HEK293T (cell line): ENCODE measurements at regions not wholly inside any gene's neighbourhood (a gene's known extent, or its start where the extent isn't known, plus 50 kb on each side); places are given as distances from the start of the nearest gene placed in this dataset.

Experiments used
- CTCF ChIA-PET: fragments of 350-600 bp; formaldehyde crosslinking; extraction: SDS; loops from one replicate; lab custom pipeline; 2021; ENCODE audit warnings: antibody characterized with exemption, inconsistent platforms; lab: Yijun Ruan, JAX
- POLR2A ChIA-PET: fragments of 350-600 bp; formaldehyde crosslinking; extraction: SDS; loops from one replicate; lab custom pipeline; 2020; ENCODE audit warnings: antibody characterized with exemption, inconsistent platforms; lab: Yijun Ruan, JAX
- DNase-seq: peaks from one replicate; pipeline ENCODE4 v3.0.0; 2012; ENCODE audit warnings: mixed read lengths; ENCODE audit errors: extremely low spot score
- ARNT ChIP-seq: fragments of 450-650 bp; IDR thresholded peaks from 2 replicates; pipeline ENCODE4 v1.6.1; 2017; ENCODE audit warnings: mild to moderate bottlenecking
- BHLHE40 ChIP-seq: fragments of 450-650 bp; IDR thresholded peaks from 2 replicates; pipeline ENCODE4 v1.6.1; 2016; ENCODE audit warnings: mild to moderate bottlenecking, moderate library complexity, borderline replicate concordance
- CTBP1 ChIP-seq: fragments of 450-650 bp; IDR thresholded peaks from 2 replicates; pipeline ENCODE4 v1.6.1; 2016; ENCODE audit warnings: borderline replicate concordance
- ELF4 ChIP-seq: fragments of 450-650 bp; IDR thresholded peaks from 2 replicates; pipeline ENCODE4 v1.6.1; 2017; ENCODE audit warnings: antibody characterized with exemption
- FOXA1 ChIP-seq: fragments of 450-650 bp; IDR thresholded peaks from 2 replicates; pipeline ENCODE4 v1.6.1; 2016; ENCODE audit warnings: mild to moderate bottlenecking
- FOXK2 ChIP-seq: fragments of 450-650 bp; IDR thresholded peaks from 2 replicates; pipeline ENCODE4 v1.6.1; 2016; ENCODE audit warnings: mild to moderate bottlenecking
- FOXM1 ChIP-seq: fragments of 450-650 bp; IDR thresholded peaks from 2 replicates; pipeline ENCODE4 v1.6.1; 2017; ENCODE audit warnings: mild to moderate bottlenecking, borderline replicate concordance
- HDGF ChIP-seq: fragments of 450-650 bp; IDR thresholded peaks from 2 replicates; pipeline ENCODE4 v1.6.1; 2017; ENCODE audit warnings: antibody characterized with exemption, borderline replicate concordance
- L3MBTL2 ChIP-seq: fragments of 450-650 bp; conservative IDR thresholded peaks from 2 replicates; pipeline ENCODE4 v1.6.1; 2016; ENCODE audit warnings: mild to moderate bottlenecking
- LEF1 ChIP-seq: fragments of 450-650 bp; IDR thresholded peaks from 2 replicates; pipeline ENCODE4 v1.6.1; 2017; ENCODE audit warnings: mild to moderate bottlenecking, borderline replicate concordance
- NFRKB ChIP-seq: fragments of 450-650 bp; IDR thresholded peaks from 2 replicates; pipeline ENCODE4 v1.6.1; 2016; ENCODE audit warnings: mild to moderate bottlenecking, moderate library complexity
- PKNOX1 ChIP-seq: fragments of 450-650 bp; IDR thresholded peaks from 2 replicates; pipeline ENCODE4 v1.6.1; 2016
- SP1 ChIP-seq: fragments of 450-650 bp; IDR thresholded peaks from 2 replicates; pipeline ENCODE4 v1.6.1; 2017
- SUZ12 ChIP-seq: fragments of 450-650 bp; IDR thresholded peaks from 2 replicates; pipeline ENCODE4 v1.6.1; 2016; ENCODE audit warnings: mild to moderate bottlenecking
- TARDBP ChIP-seq: fragments of 450-650 bp; IDR thresholded peaks from 2 replicates; pipeline ENCODE4 v1.6.1; 2016
- ZNF384 ChIP-seq: fragments of 450-650 bp; IDR thresholded peaks from 2 replicates; pipeline ENCODE4 v1.6.1; 2016

GRCh38 chr5:91438871-91439270 lies 55.8 kb upstream of the ARRDC3 start:
- peak; percentile 16 for DNase-seq
- POLR2A ChIA-PET: no interaction called here
- no peak for TF ChIP-seq ELF4
- TF ChIP-seq FOXM1: no peak
- TF ChIP-seq FOXK2: no peak
- TF ChIP-seq NFRKB: no peak
- no peak for TF ChIP-seq ARNT
- TF ChIP-seq L3MBTL2: no peak
- no peak for TF ChIP-seq ZNF384
- TF ChIP-seq HDGF: no peak
- no peak for TF ChIP-seq SP1
- TF ChIP-seq LEF1: no peak
- no peak for TF ChIP-seq BHLHE40
- no peak for TF ChIP-seq PKNOX1
- no peak for TF ChIP-seq SUZ12
- TF ChIP-seq CTBP1: no peak
- no peak for TF ChIP-seq FOXA1
- CTCF ChIA-PET: interaction anchor here (0.8 kb wide), 1 partner anchor 19 kb away, joined by 3 read pairs; no protein-coding TSS in a partner anchor

- TF ChIP-seq L3MBTL2 (no peak), PKNOX1 (no peak), NFRKB (no peak), FOXK2 (no peak), TARDBP (no peak), FOXM1 (no peak), SUZ12 (no peak), FOXA1 (no peak), CTBP1 (no peak), LEF1 (no peak)
- DNase-seq: no peak
- POLR2A ChIA-PET: no interaction called here
- CTCF ChIA-PET: interaction anchor here (0.5 to 1.2 kb wide), 2 partner anchors 17 to 1029 kb away, joined by 3 to 6 read pairs; no protein-coding TSS in a partner anchor
Observed at GRCh38 chr5:91436241-91436640, 53.1 kb upstream of the ARRDC3 start.

- ChIA-PET CTCF (no interaction called here), POLR2A (no interaction called here)
- TF ChIP-seq BHLHE40: no peak
- no peak for TF ChIP-seq ARNT
- TF ChIP-seq TARDBP: no peak
- no peak for TF ChIP-seq SUZ12
- TF ChIP-seq L3MBTL2: no peak
- TF ChIP-seq ELF4: no peak
- no peak for TF ChIP-seq FOXK2
- TF ChIP-seq FOXA1: no peak
- TF ChIP-seq PKNOX1: no peak
- no peak for TF ChIP-seq HDGF
- no peak for TF ChIP-seq NFRKB
- TF ChIP-seq CTBP1: no peak
- TF ChIP-seq ZNF384: no peak
- DNase-seq: no peak
Observed at GRCh38 chr5:91434348-91434747, 51.2 kb upstream of the ARRDC3 start.

GRCh38 chr5:91433861-91434260 lies 50.7 kb upstream of the ARRDC3 start:
- CTCF ChIA-PET: no interaction called here
- POLR2A ChIA-PET: no interaction called here
- TF ChIP-seq PKNOX1 (no peak), HDGF (no peak), BHLHE40 (no peak), TARDBP (no peak), ELF4 (no peak), CTBP1 (no peak), FOXM1 (no peak), SUZ12 (no peak), ARNT (no peak), FOXK2 (no peak), SP1 (no peak), NFRKB (no peak), L3MBTL2 (no peak)
- DNase-seq: no peak
